ENCODE measurements at regions not wholly inside any gene's neighbourhood (a gene's known extent, or its start where the extent isn't known, plus 50 kb on each side); places are given as distances from the start of the nearest gene placed in this dataset.

- intact Hi-C loops (cut with DNase I), result no loop called here
- no peak for TF ChIP-seq CTCF (IDR thresholded peaks at IDR 0.05; ENCODE audit: borderline replicate concordance, extremely low read depth, insufficient read depth)
- no peak for DNase-seq
- no peak for FAIRE-seq
- H3K4me1 ChIP-seq (ENCODE audit: control insufficient read depth in 2 of 3, insufficient read depth in 2 of 3, low read depth in 1 of 3, low read length in 3 of 3), result no peaks in the 10 kb centered on the region
- H3K36me3 ChIP-seq (ENCODE audit: control insufficient read depth in 2 of 3, insufficient read depth in 3 of 3, low read length in 3 of 3), result no peaks in the 10 kb centered on the region
- no peaks in the 10 kb centered on the region for H3K27me3 ChIP-seq (ENCODE audit: control insufficient read depth, insufficient read depth, low read length)
- H3K9ac ChIP-seq (ENCODE audit: low read length in 3 of 3), result no peak overlapping the region
- H3K27ac ChIP-seq (ENCODE audit: low read depth in 2 of 2, low read length in 2 of 2), result no peak overlapping the region
- H3K4me3 ChIP-seq (ENCODE audit: low read length in 3 of 3), result no peak overlapping the region
- H3K9me3 ChIP-seq (ENCODE audit: control insufficient read depth in 2 of 3, insufficient read depth in 1 of 3, low read length in 3 of 3), result no peaks in the 10 kb centered on the region
These were observed 123.0 kb upstream of the SETBP1 start for GRCh38 chr18:44557616-44558151.

GRCh38 chr18:44558767-44559166 lies 121.9 kb upstream of the SETBP1 start:
- Histone ChIP-seq H3K9me3 (ENCODE audit: control insufficient read depth in 2 of 3, insufficient read depth in 1 of 3, low read length in 3 of 3) (no peaks in the 10 kb centered on the region), H3K27me3 (ENCODE audit: control insufficient read depth, insufficient read depth, low read length) (no peaks in the 10 kb centered on the region), H3K36me3 (ENCODE audit: control insufficient read depth in 2 of 3, insufficient read depth in 3 of 3, low read length in 3 of 3) (no peaks in the 10 kb centered on the region), H3K27ac (ENCODE audit: low read depth in 2 of 2, low read length in 2 of 2) (no peak overlapping the region), H3K4me1 (ENCODE audit: control insufficient read depth in 2 of 3, insufficient read depth in 2 of 3, low read depth in 1 of 3, low read length in 3 of 3) (no peaks in the 10 kb centered on the region), H3K4me3 (ENCODE audit: low read length in 3 of 3) (no peak overlapping the region), H3K9ac (ENCODE audit: low read length in 3 of 3) (no peak overlapping the region)
- no peak for TF ChIP-seq CTCF (IDR thresholded peaks at IDR 0.05; ENCODE audit: borderline replicate concordance, extremely low read depth, insufficient read depth)
- intact Hi-C loops (cut with DNase I), result no loop called here
- no peak for FAIRE-seq
- DNase-seq, result no peak

- H3K9me3 ChIP-seq (ENCODE audit: control insufficient read depth in 2 of 3, insufficient read depth in 1 of 3, low read length in 3 of 3), result no peaks in the 10 kb centered on the region
- no peak overlapping the region for H3K27ac ChIP-seq (ENCODE audit: low read depth in 2 of 2, low read length in 2 of 2)
These were observed 117.7 kb upstream of the SETBP1 start for GRCh38 chr18:44562986-44563385.

More at GRCh38 chr18:44562986-44563385, 117.7 kb upstream of the SETBP1 start:
- Histone ChIP-seq H3K9ac (ENCODE audit: low read length in 3 of 3) (no peak overlapping the region), H3K4me1 (ENCODE audit: control insufficient read depth in 2 of 3, insufficient read depth in 2 of 3, low read depth in 1 of 3, low read length in 3 of 3) (no peaks in the 10 kb centered on the region), H3K27me3 (ENCODE audit: control insufficient read depth, insufficient read depth, low read length) (no peaks in the 10 kb centered on the region), H3K4me3 (ENCODE audit: low read length in 3 of 3) (no peak overlapping the region), H3K36me3 (ENCODE audit: control insufficient read depth in 2 of 3, insufficient read depth in 3 of 3, low read length in 3 of 3) (no peaks in the 10 kb centered on the region)
- no peak for TF ChIP-seq CTCF (IDR thresholded peaks at IDR 0.05; ENCODE audit: borderline replicate concordance, extremely low read depth, insufficient read depth)
- FAIRE-seq, result no peak
- intact Hi-C loops (cut with DNase I), result no loop called here
- DNase-seq, result no peak

Data from kidney (tissue), 13 donors.